ENCODE measurements at regions not wholly inside any gene's neighbourhood (a gene's known extent, or its start where the extent isn't known, plus 50 kb on each side); places are given as distances from the start of the nearest gene placed in this dataset.

DNA sequence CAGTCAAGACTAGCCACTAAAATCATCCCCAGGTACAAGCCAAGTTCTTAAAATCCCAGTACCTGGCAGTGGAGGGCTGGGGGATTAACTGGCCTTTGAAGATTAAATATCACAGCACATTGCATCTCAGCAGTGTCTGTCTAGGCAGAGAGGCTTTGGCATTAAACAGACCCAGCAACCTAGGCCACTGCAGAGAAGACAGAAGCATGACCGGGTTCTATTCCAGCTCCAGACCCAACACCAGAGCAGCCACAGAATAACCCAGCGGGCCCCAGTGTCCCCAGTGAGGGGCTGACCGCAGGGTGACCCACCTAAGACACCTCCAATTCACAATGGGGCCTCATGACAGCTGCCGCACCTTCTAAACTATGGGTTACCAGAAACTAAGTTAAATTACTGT lies 88.2 kb downstream of the SHANK2 start (continued):
- TF ChIP-seq, protein P1, sequence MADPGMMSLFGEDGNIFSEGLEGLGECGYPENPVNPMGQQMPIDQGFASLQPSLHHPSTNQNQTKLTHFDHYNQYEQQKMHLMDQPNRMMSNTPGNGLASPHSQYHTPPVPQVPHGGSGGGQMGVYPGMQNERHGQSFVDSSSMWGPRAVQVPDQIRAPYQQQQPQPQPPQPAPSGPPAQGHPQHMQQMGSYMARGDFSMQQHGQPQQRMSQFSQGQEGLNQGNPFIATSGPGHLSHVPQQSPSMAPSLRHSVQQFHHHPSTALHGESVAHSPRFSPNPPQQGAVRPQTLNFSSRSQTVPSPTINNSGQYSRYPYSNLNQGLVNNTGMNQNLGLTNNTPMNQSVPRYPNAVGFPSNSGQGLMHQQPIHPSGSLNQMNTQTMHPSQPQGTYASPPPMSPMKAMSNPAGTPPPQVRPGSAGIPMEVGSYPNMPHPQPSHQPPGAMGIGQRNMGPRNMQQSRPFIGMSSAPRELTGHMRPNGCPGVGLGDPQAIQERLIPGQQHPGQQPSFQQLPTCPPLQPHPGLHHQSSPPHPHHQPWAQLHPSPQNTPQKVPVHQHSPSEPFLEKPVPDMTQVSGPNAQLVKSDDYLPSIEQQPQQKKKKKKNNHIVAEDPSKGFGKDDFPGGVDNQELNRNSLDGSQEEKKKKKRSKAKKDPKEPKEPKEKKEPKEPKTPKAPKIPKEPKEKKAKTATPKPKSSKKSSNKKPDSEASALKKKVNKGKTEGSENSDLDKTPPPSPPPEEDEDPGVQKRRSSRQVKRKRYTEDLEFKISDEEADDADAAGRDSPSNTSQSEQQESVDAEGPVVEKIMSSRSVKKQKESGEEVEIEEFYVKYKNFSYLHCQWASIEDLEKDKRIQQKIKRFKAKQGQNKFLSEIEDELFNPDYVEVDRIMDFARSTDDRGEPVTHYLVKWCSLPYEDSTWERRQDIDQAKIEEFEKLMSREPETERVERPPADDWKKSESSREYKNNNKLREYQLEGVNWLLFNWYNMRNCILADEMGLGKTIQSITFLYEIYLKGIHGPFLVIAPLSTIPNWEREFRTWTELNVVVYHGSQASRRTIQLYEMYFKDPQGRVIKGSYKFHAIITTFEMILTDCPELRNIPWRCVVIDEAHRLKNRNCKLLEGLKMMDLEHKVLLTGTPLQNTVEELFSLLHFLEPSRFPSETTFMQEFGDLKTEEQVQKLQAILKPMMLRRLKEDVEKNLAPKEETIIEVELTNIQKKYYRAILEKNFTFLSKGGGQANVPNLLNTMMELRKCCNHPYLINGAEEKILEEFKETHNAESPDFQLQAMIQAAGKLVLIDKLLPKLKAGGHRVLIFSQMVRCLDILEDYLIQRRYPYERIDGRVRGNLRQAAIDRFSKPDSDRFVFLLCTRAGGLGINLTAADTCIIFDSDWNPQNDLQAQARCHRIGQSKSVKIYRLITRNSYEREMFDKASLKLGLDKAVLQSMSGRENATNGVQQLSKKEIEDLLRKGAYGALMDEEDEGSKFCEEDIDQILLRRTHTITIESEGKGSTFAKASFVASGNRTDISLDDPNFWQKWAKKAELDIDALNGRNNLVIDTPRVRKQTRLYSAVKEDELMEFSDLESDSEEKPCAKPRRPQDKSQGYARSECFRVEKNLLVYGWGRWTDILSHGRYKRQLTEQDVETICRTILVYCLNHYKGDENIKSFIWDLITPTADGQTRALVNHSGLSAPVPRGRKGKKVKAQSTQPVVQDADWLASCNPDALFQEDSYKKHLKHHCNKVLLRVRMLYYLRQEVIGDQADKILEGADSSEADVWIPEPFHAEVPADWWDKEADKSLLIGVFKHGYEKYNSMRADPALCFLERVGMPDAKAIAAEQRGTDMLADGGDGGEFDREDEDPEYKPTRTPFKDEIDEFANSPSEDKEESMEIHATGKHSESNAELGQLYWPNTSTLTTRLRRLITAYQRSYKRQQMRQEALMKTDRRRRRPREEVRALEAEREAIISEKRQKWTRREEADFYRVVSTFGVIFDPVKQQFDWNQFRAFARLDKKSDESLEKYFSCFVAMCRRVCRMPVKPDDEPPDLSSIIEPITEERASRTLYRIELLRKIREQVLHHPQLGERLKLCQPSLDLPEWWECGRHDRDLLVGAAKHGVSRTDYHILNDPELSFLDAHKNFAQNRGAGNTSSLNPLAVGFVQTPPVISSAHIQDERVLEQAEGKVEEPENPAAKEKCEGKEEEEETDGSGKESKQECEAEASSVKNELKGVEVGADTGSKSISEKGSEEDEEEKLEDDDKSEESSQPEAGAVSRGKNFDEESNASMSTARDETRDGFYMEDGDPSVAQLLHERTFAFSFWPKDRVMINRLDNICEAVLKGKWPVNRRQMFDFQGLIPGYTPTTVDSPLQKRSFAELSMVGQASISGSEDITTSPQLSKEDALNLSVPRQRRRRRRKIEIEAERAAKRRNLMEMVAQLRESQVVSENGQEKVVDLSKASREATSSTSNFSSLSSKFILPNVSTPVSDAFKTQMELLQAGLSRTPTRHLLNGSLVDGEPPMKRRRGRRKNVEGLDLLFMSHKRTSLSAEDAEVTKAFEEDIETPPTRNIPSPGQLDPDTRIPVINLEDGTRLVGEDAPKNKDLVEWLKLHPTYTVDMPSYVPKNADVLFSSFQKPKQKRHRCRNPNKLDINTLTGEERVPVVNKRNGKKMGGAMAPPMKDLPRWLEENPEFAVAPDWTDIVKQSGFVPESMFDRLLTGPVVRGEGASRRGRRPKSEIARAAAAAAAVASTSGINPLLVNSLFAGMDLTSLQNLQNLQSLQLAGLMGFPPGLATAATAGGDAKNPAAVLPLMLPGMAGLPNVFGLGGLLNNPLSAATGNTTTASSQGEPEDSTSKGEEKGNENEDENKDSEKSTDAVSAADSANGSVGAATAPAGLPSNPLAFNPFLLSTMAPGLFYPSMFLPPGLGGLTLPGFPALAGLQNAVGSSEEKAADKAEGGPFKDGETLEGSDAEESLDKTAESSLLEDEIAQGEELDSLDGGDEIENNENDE (IDR thresholded peaks at IDR 0.05; ENCODE audit: insufficient replicate concordance, low read length), result no peak
- TF ChIP-seq ATF3 (IDR thresholded peaks at IDR 0.05; ENCODE audit: insufficient read depth, low read depth, low read length) (no peak), POLR2AphosphoS5 (IDR thresholded peaks at IDR 0.05; ENCODE audit: low read depth, low read length) (no peak), ASH2L (IDR thresholded peaks at IDR 0.05; ENCODE audit: low read length) (no peak)

Measured in H1 (cell line).